Trophoblast cell (in vitro differentiated cells and primary cell): ENCODE measurements at regions not wholly inside any gene's neighbourhood (a gene's known extent, or its start where the extent isn't known, plus 50 kb on each side); places are given as distances from the start of the nearest gene placed in this dataset.

Experiments used
- DNase-seq, 2 donors: peaks; one replicate each; pipeline ENCODE4 v3.0.0-alpha.2; 2016
- H2AFZ ChIP-seq: 2 replicates; pipeline ENCODE4 v1.6.1; 2013; ENCODE audit warnings: low read length, moderate library complexity, mild to moderate bottlenecking; ENCODE audit not compliant: insufficient read depth, poor library complexity
- H2AK5ac ChIP-seq: 2 replicates; pipeline ENCODE4 v1.6.1; 2013; ENCODE audit warnings: mild to moderate bottlenecking, low read length
- H2BK120ac ChIP-seq: 2 replicates; pipeline ENCODE4 v1.6.1; 2013; ENCODE audit warnings: low read length, mild to moderate bottlenecking, moderate library complexity; ENCODE audit not compliant: insufficient read depth, poor library complexity
- H2BK12ac ChIP-seq: 2 replicates; pipeline ENCODE4 v1.6.1; 2013; ENCODE audit warnings: mild to moderate bottlenecking, low read length, moderate library complexity
- H2BK5ac ChIP-seq: 2 replicates; pipeline ENCODE4 v1.6.1; 2013; ENCODE audit warnings: low read length, low read depth, moderate library complexity, mild to moderate bottlenecking; ENCODE audit not compliant: poor library complexity
- H3K14ac ChIP-seq: 2 replicates; pipeline ENCODE4 v1.6.1; 2013; ENCODE audit warnings: mild to moderate bottlenecking, low read length
- H3K18ac ChIP-seq: 2 replicates; pipeline ENCODE4 v1.6.1; 2013; ENCODE audit warnings: mild to moderate bottlenecking, low read length
- H3K23ac ChIP-seq: 2 replicates; pipeline ENCODE4 v1.6.1; 2013; ENCODE audit warnings: low read length
- H3K27ac ChIP-seq: 2 replicates; pipeline ENCODE4 v1.5.1; 2013; ENCODE audit warnings: low read depth, mild to moderate bottlenecking, inconsistent platforms, low read length, moderate library complexity
- H3K27me3 ChIP-seq: 2 replicates; pipeline ENCODE4 v1.6.1; 2013; ENCODE audit warnings: inconsistent platforms, mild to moderate bottlenecking, low read length, moderate library complexity; ENCODE audit not compliant: insufficient read depth
- H3K36me3 ChIP-seq, 2 experiments: 1 replicate in 1 of 2; 2 replicates in 1 of 2; pipeline ENCODE4 v1.6.1; 2013; ENCODE audit warnings: low read length in 2 of 2, mild to moderate bottlenecking in 2 of 2, moderate library complexity in 1 of 2; ENCODE audit not compliant: insufficient read depth in 2 of 2, control insufficient read depth in 1 of 2
- H3K4ac ChIP-seq: 2 replicates; pipeline ENCODE4 v1.6.1; 2013; ENCODE audit warnings: low read depth, mild to moderate bottlenecking, low read length, moderate library complexity
- H3K4me1 ChIP-seq, 2 experiments: 1 replicate in 1 of 2; 2 replicates in 1 of 2; pipeline ENCODE4 v1.6.1; 2013; ENCODE audit warnings: low read length in 2 of 2, mild to moderate bottlenecking in 2 of 2, moderate library complexity in 1 of 2; ENCODE audit not compliant: insufficient read depth in 2 of 2, control insufficient read depth in 1 of 2
- H3K4me2 ChIP-seq: 2 replicates; pipeline ENCODE4 v1.6.1; 2013; ENCODE audit warnings: inconsistent platforms, mild to moderate bottlenecking, low read length, moderate library complexity
- H3K4me3 ChIP-seq: 2 replicates; pipeline ENCODE4 v1.5.1; 2013; ENCODE audit warnings: mild to moderate bottlenecking, low read depth, low read length, inconsistent platforms
- H3K79me1 ChIP-seq: one replicate; pipeline ENCODE4 v1.6.1; 2013; ENCODE audit warnings: low read length
- H3K79me2 ChIP-seq: 2 replicates; pipeline ENCODE4 v1.6.1; 2013; ENCODE audit warnings: low read length, mild to moderate bottlenecking; ENCODE audit not compliant: control insufficient read depth, insufficient read depth, poor library complexity
- H3K9ac ChIP-seq: 2 replicates; pipeline ENCODE4 v1.6.1; 2013; ENCODE audit warnings: mild to moderate bottlenecking, low read length
- H3K9me3 ChIP-seq: 2 replicates; pipeline ENCODE4 v1.6.1; 2013; ENCODE audit warnings: low read depth, mild to moderate bottlenecking, control low read depth, inconsistent platforms, low read length; ENCODE audit not compliant: insufficient read depth
- H4K12ac ChIP-seq: 2 replicates; pipeline ENCODE4 v1.6.1; 2013; ENCODE audit warnings: low read depth, mild to moderate bottlenecking, low read length, moderate library complexity
- H4K8ac ChIP-seq: 2 replicates; pipeline ENCODE4 v1.6.1; 2013; ENCODE audit warnings: low read depth, mild to moderate bottlenecking, low read length, moderate library complexity
- H4K91ac ChIP-seq: one replicate; pipeline ENCODE4 v1.6.1; 2013; ENCODE audit warnings: low read depth, mild to moderate bottlenecking, low read length, moderate library complexity
- WGBS: extraction: QIAGEN DNeasy Blood & Tissue Kit; methylation state at CpG from one replicate; pipeline ENCODE4 v1.1.7; 2013; ENCODE audit warnings: missing lambda C conversion rate; ENCODE audit not compliant: insufficient read length, insufficient coverage; ENCODE audit errors: extremely low coverage; 5-methylcytosine and 5-hydroxymethylcytosine counted together

- H3K79me1 ChIP-seq, result no peaks in the 10 kb centered on the region
- WGBS, result no CpG with 5 or more reads among the region's 2 CpGs
These were observed 866.8 kb downstream of the C6orf118 start for GRCh38 chr6:164442572-164442971.

DNA sequence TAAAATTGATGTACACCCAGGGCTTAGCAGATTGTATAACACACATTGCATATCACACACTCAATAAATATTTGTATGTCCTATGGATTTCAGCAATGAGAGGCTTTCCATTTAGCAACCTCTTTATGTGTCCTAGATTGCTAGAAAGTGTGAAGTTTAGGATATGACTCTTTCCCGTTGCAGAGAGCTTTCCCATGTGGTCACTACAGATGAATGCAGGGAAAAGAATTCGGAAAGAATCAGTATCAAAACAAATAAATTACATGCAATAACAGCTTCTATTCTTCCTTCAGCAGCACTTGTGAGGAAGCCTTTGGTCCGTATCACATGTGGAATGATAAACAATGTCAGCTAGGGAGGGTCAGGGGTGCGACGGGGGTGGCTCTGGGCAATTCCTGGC lies 870.1 kb downstream of the C6orf118 start:
- no CpG with 5 or more reads among the region's 5 CpGs for WGBS
- no peak overlapping the region for H2BK120ac ChIP-seq

More at GRCh38 chr6:164442572-164442971, 866.8 kb downstream of the C6orf118 start:
- Histone ChIP-seq H3K18ac (no peak overlapping the region), H2AK5ac (no peak overlapping the region), H3K27ac (no peak overlapping the region), H3K9me3 (no peaks in the 10 kb centered on the region), H2AFZ (no peak overlapping the region), H3K36me3 (no peaks in the 10 kb centered on the region), H4K12ac (no peak overlapping the region), H3K4ac (no peak overlapping the region), H3K9ac (no peak overlapping the region), H2BK12ac (no peak overlapping the region), H3K4me2 (no peak overlapping the region), H3K4me1 (no peaks in the 10 kb centered on the region), H4K91ac (no peak overlapping the region), H3K23ac (no peak overlapping the region), H2BK120ac (no peak overlapping the region), H3K4me3 (no peak overlapping the region), H4K8ac (no peak overlapping the region), H3K79me2 (no peaks in the 10 kb centered on the region), H2BK5ac (no peak overlapping the region), H3K27me3 (no peaks in the 10 kb centered on the region), H3K14ac (no peak overlapping the region)
- no peak for DNase-seq

DNA sequence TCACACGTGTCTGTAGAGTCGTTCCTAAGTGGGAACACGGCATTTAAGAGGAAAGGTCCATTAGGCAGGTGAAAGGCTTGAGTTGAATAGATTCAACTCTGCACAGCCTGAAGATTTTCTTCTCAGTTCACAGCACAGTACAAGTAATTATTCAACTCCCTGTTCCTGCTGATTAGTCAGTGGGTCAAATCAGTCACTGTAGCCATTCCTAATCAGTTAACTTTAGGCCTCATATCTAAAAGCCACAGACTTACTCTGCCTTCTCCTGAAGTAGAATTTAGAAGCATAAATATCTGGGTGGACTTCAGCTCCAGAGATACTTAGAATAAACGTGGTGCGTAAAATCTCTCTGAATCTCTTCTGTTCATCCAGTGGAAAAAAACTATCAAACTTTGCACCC lies 872.4 kb downstream of the C6orf118 start:
- no CpG with 5 or more reads among the region's 5 CpGs for WGBS
- Histone ChIP-seq H3K18ac (no peak overlapping the region), H4K12ac (no peak overlapping the region), H3K9ac (no peak overlapping the region), H4K8ac (no peak overlapping the region), H2BK5ac (no peak overlapping the region), H3K14ac (no peak overlapping the region), H3K79me1 (no peaks in the 10 kb centered on the region), H3K9me3 (no peaks in the 10 kb centered on the region), H2BK12ac (no peak overlapping the region), H4K91ac (no peak overlapping the region), H3K79me2 (no peaks in the 10 kb centered on the region), H3K4me2 (no peak overlapping the region), H3K4ac (no peak overlapping the region), H3K4me3 (no peak overlapping the region), H3K27me3 (no peaks in the 10 kb centered on the region), H2AK5ac (no peak overlapping the region), H2BK120ac (no peak overlapping the region), H3K23ac (no peak overlapping the region), H3K4me1 (no peaks in the 10 kb centered on the region), H3K27ac (no peak overlapping the region), H3K36me3 (no peaks in the 10 kb centered on the region), H2AFZ (no peak overlapping the region)
- no peak for DNase-seq

More for the DNA sequence above, 870.1 kb downstream of the C6orf118 start:
- H3K9ac ChIP-seq, result no peak overlapping the region
- H3K14ac ChIP-seq, result no peak overlapping the region
- H3K4me1 ChIP-seq, result no peaks in the 10 kb centered on the region
- no peak overlapping the region for H2AK5ac ChIP-seq
- H2BK5ac ChIP-seq, result no peak overlapping the region
- H3K9me3 ChIP-seq, result no peaks in the 10 kb centered on the region
- no peak overlapping the region for H2AFZ ChIP-seq
- H3K18ac ChIP-seq, result no peak overlapping the region
- no peak for DNase-seq
- no peaks in the 10 kb centered on the region for H3K79me2 ChIP-seq
- no peak overlapping the region for H4K91ac ChIP-seq
- no peaks in the 10 kb centered on the region for H3K27me3 ChIP-seq
- H3K4me2 ChIP-seq, result no peak overlapping the region
- H3K4me3 ChIP-seq, result no peak overlapping the region
- no peak overlapping the region for H3K4ac ChIP-seq
- H3K23ac ChIP-seq, result no peak overlapping the region
- H3K36me3 ChIP-seq, result no peaks in the 10 kb centered on the region
- H4K8ac ChIP-seq, result no peak overlapping the region
- no peaks in the 10 kb centered on the region for H3K79me1 ChIP-seq
- no peak overlapping the region for H4K12ac ChIP-seq
- no peak overlapping the region for H2BK12ac ChIP-seq
- H3K27ac ChIP-seq, result no peak overlapping the region

DNA sequence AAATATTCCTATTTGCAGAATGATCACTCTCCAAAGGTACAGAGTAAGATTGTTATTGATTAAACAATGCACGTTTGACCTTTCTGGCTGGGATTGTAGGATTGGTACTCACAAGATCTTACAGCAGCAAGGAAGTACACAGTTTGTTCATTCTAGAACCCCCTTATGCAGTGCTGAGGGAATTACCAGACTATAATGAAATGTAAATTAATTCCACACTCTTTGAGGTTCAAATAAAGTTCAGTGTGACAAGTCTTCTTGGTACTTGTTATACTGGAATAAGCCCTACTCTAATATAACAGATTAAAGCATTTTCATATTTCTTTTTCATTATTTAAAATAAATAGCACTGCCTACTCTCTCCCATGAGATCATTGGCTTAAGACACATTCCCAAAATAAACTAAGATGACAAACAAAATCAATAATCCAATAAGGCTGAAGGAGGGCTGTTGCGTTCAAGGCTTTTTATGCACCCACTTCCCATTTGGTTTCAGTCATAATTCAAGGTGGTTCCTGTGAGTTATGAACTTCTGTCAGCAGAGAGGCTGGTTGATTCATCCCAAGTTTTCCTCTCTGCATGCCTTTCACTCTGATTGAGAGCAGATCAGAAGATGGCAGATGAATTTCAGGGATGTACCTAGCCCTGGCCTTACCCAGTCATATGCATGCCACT lies 881.5 kb downstream of the C6orf118 start:
- Histone ChIP-seq H3K18ac (no peak overlapping the region), H2BK120ac (no peak overlapping the region), H2BK5ac (no peak overlapping the region), H3K4me2 (no peak overlapping the region), H4K91ac (no peak overlapping the region), H3K27ac (no peak overlapping the region), H3K9ac (no peak overlapping the region), H3K9me3 (no peaks in the 10 kb centered on the region), H3K14ac (no peak overlapping the region), H3K79me1 (no peaks in the 10 kb centered on the region), H3K23ac (no peak overlapping the region), H3K36me3 (no peaks in the 10 kb centered on the region), H2AFZ (no peak overlapping the region), H2AK5ac (no peak overlapping the region), H2BK12ac (no peak overlapping the region), H3K4me3 (no peak overlapping the region), H4K12ac (no peak overlapping the region), H3K27me3 (no peaks in the 10 kb centered on the region), H3K4ac (no peak overlapping the region), H3K79me2 (no peaks in the 10 kb centered on the region), H3K4me1 (no peaks in the 10 kb centered on the region), H4K8ac (no peak overlapping the region)
- WGBS, result no CpG with 5 or more reads among the region's 2 CpGs
- DNase-seq, result no peak
